HepG2 (cell line): ENCODE measurements at regions not wholly inside any gene's neighbourhood (a gene's known extent, or its start where the extent isn't known, plus 50 kb on each side); places are given as distances from the start of the nearest gene placed in this dataset.

Source experiments
- ATAC-seq: fragments of 200-7000 bp; cut with Tn5 transposase; 3 replicates; pipeline ENCODE4 v1.9.1; 2020; ENCODE audit warnings: mild to moderate bottlenecking, moderate library complexity
- BruUV-seq: library from RNA; stranded (reverse); fragments of 400-500 nt; replicated peaks from 2 replicates; lab custom pipeline; 2021; lab: Mats Ljungman, UMichigan
- CTCF ChIA-PET: fragments of 300-600 bp; formaldehyde crosslinking; extraction: SDS; loops from one replicate; lab custom pipeline; 2021; ENCODE audit warnings: low total read pairs, inconsistent platforms, low intra/inter-chr PET ratio; lab: Yijun Ruan, JAX
- POLR2A ChIA-PET: fragments of 350-600 bp; sonication (Branson Sonifier 250); formaldehyde crosslinking; loops from one replicate; lab custom pipeline; 2020; ENCODE audit warnings: antibody characterized with exemption, inconsistent platforms; lab: Yijun Ruan, JAX
- DNase-seq: peaks from one replicate; pipeline ENCODE4 v3.0.0-alpha.2; 2015; ENCODE audit warnings: low spot score
- FAIRE-seq: peaks from 3 replicates; lab custom pipeline; 2011; peaks lifted over from hg19 to GRCh38; lab: Jason Lieb, UNC
- H2AFZ ChIP-seq: one replicate; pipeline ENCODE4 v1.6.1; 2011; ENCODE audit warnings: low read length, inconsistent platforms
- H3K27ac ChIP-seq: fragments of 300-600 bp; 3 replicates; pipeline ENCODE4 v1.8.0; 2011; ENCODE audit warnings: mixed run types, mild to moderate bottlenecking, mixed read lengths, low read length, inconsistent platforms; ENCODE audit not compliant: insufficient read depth; ENCODE audit errors: extremely low read length
- H3K27me3 ChIP-seq, 2 experiments: fragments of 200-600 bp in 1 of 2; 2 replicates in 1 of 2; 3 replicates in 1 of 2; pipeline versions ENCODE4 v1.6.0 to v1.8.0; 2011; ENCODE audit warnings: low read length in 2 of 2, mild to moderate bottlenecking in 2 of 2, moderate library complexity in 2 of 2, inconsistent platforms in 1 of 2; ENCODE audit not compliant: insufficient read depth in 2 of 2, control insufficient read depth in 1 of 2
- H3K36me3 ChIP-seq, 2 experiments: fragments of 200-600 bp in 1 of 2; replicated peaks in 1 of 2; 2 replicates in 1 of 2; 3 replicates in 1 of 2; pipeline versions ENCODE4 v1.5.1 to v1.8.0; 2011; ENCODE audit warnings: low read length in 2 of 2, inconsistent platforms in 1 of 2; ENCODE audit not compliant: insufficient read depth in 2 of 2, control insufficient read depth in 1 of 2
- H3K4me1 ChIP-seq: 2 replicates; pipeline ENCODE4 v1.5.1; 2012; ENCODE audit warnings: low read length, inconsistent platforms; ENCODE audit not compliant: insufficient read depth
- H3K4me2 ChIP-seq: 2 replicates; pipeline ENCODE4 v1.6.0; 2011; ENCODE audit warnings: low read depth, low read length, inconsistent platforms
- H3K4me3 ChIP-seq, 3 experiments: fragments of 200-600 bp in 1 of 3; sonication (generic), shearing (Covaris generic) in 1 of 3; replicated peaks in 1 of 3; 2 replicates each; pipeline ENCODE4 v1.5.1; 2011 to 2016; ENCODE audit warnings: low read length in 3 of 3, inconsistent platforms in 2 of 3, low read depth in 2 of 3, mild to moderate bottlenecking in 2 of 3, control low read depth in 1 of 3, mixed read lengths in 1 of 3; ENCODE audit not compliant: insufficient read depth in 1 of 3
- H3K79me2 ChIP-seq: one replicate; pipeline ENCODE4 v1.6.1; 2011; ENCODE audit warnings: low read length, inconsistent platforms; ENCODE audit not compliant: insufficient read depth
- H3K9ac ChIP-seq: 2 replicates; pipeline ENCODE4 v1.6.0; 2011; ENCODE audit warnings: mild to moderate bottlenecking, low read depth, low read length, inconsistent platforms; ENCODE audit not compliant: insufficient read depth
- H3K9me3 ChIP-seq: 2 replicates; pipeline ENCODE4 v1.5.1; 2012; ENCODE audit warnings: mild to moderate bottlenecking, low read length
- H4K20me1 ChIP-seq: 2 replicates; pipeline ENCODE4 v1.6.0; 2011; ENCODE audit warnings: inconsistent platforms, mild to moderate bottlenecking, low read length, moderate library complexity; ENCODE audit not compliant: insufficient read depth
- ADNP ChIP-seq: sonication (generic); formaldehyde crosslinking; IDR thresholded peaks from 2 replicates; pipeline ENCODE4 v1.4.0; 2020; ENCODE audit warnings: missing genetic modification reagents
- CENPX ChIP-seq: sonication (generic); formaldehyde crosslinking; IDR thresholded peaks from 2 replicates; pipeline ENCODE4 v1.9.0; 2021; ENCODE audit warnings: mild to moderate bottlenecking, missing genetic modification reagents, moderate library complexity
- HOXA3 ChIP-seq: sonication (generic); formaldehyde crosslinking; IDR thresholded peaks from 2 replicates; pipeline ENCODE4 v1.5.0; 2020; ENCODE audit warnings: missing genetic modification reagents
- HOXA9 ChIP-seq: sonication (generic); formaldehyde crosslinking; IDR thresholded peaks from 2 replicates; pipeline ENCODE4 v1.8.1; 2022; ENCODE audit warnings: missing genetic modification reagents, mild to moderate bottlenecking, moderate library complexity, borderline replicate concordance
- KLF16 ChIP-seq, 2 experiments: sonication (generic) in 1 of 2; formaldehyde crosslinking in 1 of 2; IDR thresholded peaks; 2 replicates each; pipeline versions ENCODE4 v1.6.1 to v1.8.0; 2016 to 2023; ENCODE audit warnings: missing genetic modification reagents in 2 of 2, missing compliant biosample characterization in 1 of 2
- NFE2L1 ChIP-seq: sonication (generic); formaldehyde crosslinking; IDR thresholded peaks from 2 replicates; pipeline ENCODE4 v1.4.0; 2020; ENCODE audit warnings: missing genetic modification reagents, mild to moderate bottlenecking, borderline replicate concordance
- POGZ ChIP-seq: sonication (generic); formaldehyde crosslinking; IDR thresholded peaks from 2 replicates; pipeline ENCODE4 v1.4.0; 2020; ENCODE audit warnings: mild to moderate bottlenecking, missing genetic modification reagents
- PRMT3 ChIP-seq: sonication (generic); formaldehyde crosslinking; IDR thresholded peaks from 2 replicates; pipeline ENCODE4 v1.8.1; 2022; ENCODE audit warnings: low read depth, mild to moderate bottlenecking, moderate library complexity, missing genetic modification reagents, borderline replicate concordance
- RARA ChIP-seq: IDR thresholded peaks from 2 replicates; pipeline ENCODE4 v1.6.1; 2016; ENCODE audit warnings: missing genetic modification reagents, missing compliant biosample characterization
- RELA ChIP-seq: sonication (generic); formaldehyde crosslinking; IDR thresholded peaks from 2 replicates; pipeline ENCODE4 v1.4.0; 2020; ENCODE audit warnings: missing genetic modification reagents
- SP1 ChIP-seq, 2 experiments: fragments of 450-650 bp in 1 of 2; sonication (generic) in 1 of 2; formaldehyde crosslinking in 1 of 2; IDR thresholded peaks; 2 replicates each; pipeline versions ENCODE4 v1.4.0 to v1.6.1; 2016 to 2020; ENCODE audit warnings: missing genetic modification reagents in 1 of 2
- TSC22D2 ChIP-seq: sonication (generic); formaldehyde crosslinking; IDR thresholded peaks from 2 replicates; pipeline ENCODE4 v1.5.1; 2020; ENCODE audit warnings: missing genetic modification reagents, mild to moderate bottlenecking, borderline replicate concordance
- YEATS4 ChIP-seq: sonication (generic); formaldehyde crosslinking; IDR thresholded peaks from 2 replicates; pipeline ENCODE4 v1.4.0; 2020; ENCODE audit warnings: missing genetic modification reagents, borderline replicate concordance
- ZKSCAN8 ChIP-seq: IDR thresholded peaks from 2 replicates; pipeline ENCODE4 v1.6.1; 2016; ENCODE audit warnings: borderline replicate concordance, missing genetic modification reagents, missing compliant biosample characterization
- ZSCAN9 ChIP-seq: IDR thresholded peaks from 2 replicates; pipeline ENCODE4 v1.6.1; 2016; ENCODE audit warnings: borderline replicate concordance
- whole genome bisulfite sequencing: methylation state at CpG from one replicate; pipeline ENCODE4 v1.1.6; 2017; ENCODE audit warnings: low lambda C conversion rate; 5-methylcytosine and 5-hydroxymethylcytosine counted together
- in situ Hi-C: cut with HindIII; loops from 2 replicates; pipeline ENCODE4 v1.10.0; 2017; ENCODE audit warnings: low pct_unique_long_range_greater_than_20kb; ENCODE audit not compliant: extremely low pct_ligation_motif_present
- intact Hi-C: fragments of 100-400 bp; cut with micrococcal nuclease; formaldehyde crosslinking; loops from one replicate; pipeline ENCODE4 v1.10.0; 2022; ENCODE audit not compliant: unreplicated experiment

DNA sequence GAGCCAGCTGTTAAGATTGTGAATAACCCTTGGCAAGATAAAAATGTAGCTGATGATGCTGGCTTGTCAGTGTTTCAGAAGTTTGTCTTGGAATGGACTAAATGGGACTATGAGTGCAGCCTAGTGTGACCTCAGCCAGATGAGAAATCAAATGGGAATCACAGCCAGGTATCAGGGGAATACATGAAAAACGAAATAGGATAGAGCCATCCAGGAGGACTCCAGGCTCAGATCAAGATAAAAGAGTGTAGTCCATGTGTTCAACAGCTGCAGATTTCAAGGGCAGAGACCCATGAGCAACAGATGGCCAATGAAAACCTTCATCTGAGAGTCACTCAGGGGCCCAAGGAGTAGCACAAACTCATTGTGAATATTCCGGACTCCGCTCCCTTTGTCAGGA, 1080.9 kb upstream of the CADM2 start:
- CTCF ChIA-PET = no interaction called here
- in situ Hi-C loops = no loop called here
- H3K27ac ChIP-seq = no peak overlapping the region
- no peak overlapping the region for H2AFZ ChIP-seq
- POLR2A ChIA-PET = no interaction called here
- no peaks in the 10 kb centered on the region for H3K4me1 ChIP-seq
- no peak overlapping the region for H3K4me2 ChIP-seq
- no TSS peak for BruUV-seq
- H3K79me2 ChIP-seq = no peaks in the 10 kb centered on the region
- DNase-seq (no peak), FAIRE-seq (no peak), ATAC-seq (no peak)
- H3K9me3 ChIP-seq = no peaks in the 10 kb centered on the region
- no peak for TF ChIP-seq HOXA3
- no peak for TF ChIP-seq KLF16 (CRISPR knock-in tag; IDR thresholded peaks at IDR 0.05)
- TF ChIP-seq TSC22D2 = no peak
- TF ChIP-seq YEATS4 = no peak
- TF ChIP-seq POGZ (CRISPR knock-in tag) = no peak
- TF ChIP-seq SP1 (IDR thresholded peaks at IDR 0.05) = no peak
- no peak for TF ChIP-seq SP1 (CRISPR knock-in tag; IDR thresholded peaks at IDR 0.05)
- no peak for TF ChIP-seq RARA (CRISPR knock-in tag)
- no peak for TF ChIP-seq ZKSCAN8 (CRISPR knock-in tag)
- TF ChIP-seq ZSCAN9 = no peak
- TF ChIP-seq CENPX (CRISPR knock-in tag) = no peak
- TF ChIP-seq RELA (CRISPR knock-in tag) = no peak
- TF ChIP-seq ADNP (CRISPR knock-in tag) = no peak
- no peak for TF ChIP-seq PRMT3 (CRISPR knock-in tag)
- no peak for TF ChIP-seq NFE2L1
- TF ChIP-seq HOXA9 (CRISPR knock-in tag) = no peak
- H3K4me3 ChIP-seq = no peak overlapping the region
- no peaks in the 10 kb centered on the region for H3K27me3 ChIP-seq
- 0 out of 2 replicates have a peak, but pooled peaks cover 2% of the 10 kb centered on the region for H4K20me1 ChIP-seq
- H3K9ac ChIP-seq = no peak overlapping the region
- intact Hi-C loops = no loop called here
- H3K36me3 ChIP-seq = no peaks in the 10 kb centered on the region
- WGBS = 2% methylated on average over 3 of the region's 3 CpGs
